ENCODE measurements at regions not wholly inside any gene's neighbourhood (a gene's known extent, or its start where the extent isn't known, plus 50 kb on each side); places are given as distances from the start of the nearest gene placed in this dataset.

- H3K27me3 ChIP-seq (replicated peaks in 1 of 7) = no peaks in the 10 kb centered on the region
- no peak overlapping the region for H3K4me3 ChIP-seq
- peak overlapping the region in 6 of 8 donors; percentile 2 to 71 (median 56) for H3K27ac ChIP-seq
- no peaks in the 10 kb centered on the region for H3K4me1 ChIP-seq
- no peaks in the 10 kb centered on the region for H3K36me3 ChIP-seq
- DNase-seq = no peak
- no peak for TF ChIP-seq CTCF (IDR thresholded peaks at IDR 0.05 in 8 of 11, conservative IDR thresholded peaks at IDR 0.05 in 3 of 11)
- no peak for TF ChIP-seq POLR2A (IDR thresholded peaks at IDR 0.05)
- TF ChIP-seq POLR2AphosphoS5 (IDR thresholded peaks at IDR 0.05) = no peak
- 71 to 85% (median 81%) methylated on average over 1 of the region's 1 CpG for WGBS, 5 donors
- intact Hi-C loops (cut with DNase I; ENCODE audit: low total_unique reads) = no loop called here
- no peaks in the 10 kb centered on the region for H3K9me3 ChIP-seq
These were observed 234.7 kb downstream of the BTG1 start for GRCh38 chr12:91910871-91911388.

- H3K9me3 ChIP-seq = peaks cover 0 to 13% (median 0%) of the 10 kb centered on the region in 8 donors
- H3K4me1 ChIP-seq = no peaks in the 10 kb centered on the region
- intact Hi-C loops (cut with DNase I; ENCODE audit: low total_unique reads) = no loop called here
- no peak for DNase-seq
- no peaks in the 10 kb centered on the region for H3K36me3 ChIP-seq
- no peaks in the 10 kb centered on the region for H3K27me3 ChIP-seq (replicated peaks in 1 of 7)
- H3K4me3 ChIP-seq = no peak overlapping the region
- TF ChIP-seq POLR2A (IDR thresholded peaks at IDR 0.05) = no peak
- no peak for TF ChIP-seq POLR2AphosphoS5 (IDR thresholded peaks at IDR 0.05)
- no peak for TF ChIP-seq CTCF (IDR thresholded peaks at IDR 0.05 in 8 of 11, conservative IDR thresholded peaks at IDR 0.05 in 3 of 11)
- H3K27ac ChIP-seq = no peak overlapping the region
These were observed 242.6 kb downstream of the BTG1 start for GRCh38 chr12:91902860-91903683.

GRCh38 chr12:91901381-91902074 is 244.1 kb downstream of the BTG1 start:
- Histone ChIP-seq H3K4me1 (no peaks in the 10 kb centered on the region), H3K4me3 (no peak overlapping the region), H3K27me3 (replicated peaks in 1 of 7) (no peaks in the 10 kb centered on the region), H3K27ac (no peak overlapping the region), H3K36me3 (no peaks in the 10 kb centered on the region), H3K9me3 (peaks cover 0 to 13% (median 0%) of the 10 kb centered on the region in 8 donors)
- TF ChIP-seq POLR2AphosphoS5 (IDR thresholded peaks at IDR 0.05) (no peak), POLR2A (IDR thresholded peaks at IDR 0.05) (no peak), CTCF (IDR thresholded peaks at IDR 0.05 in 8 of 11, conservative IDR thresholded peaks at IDR 0.05 in 3 of 11) (no peak)
- 82 to 94% (median 86%) methylated on average over 3 of the region's 3 CpGs for WGBS, 5 donors
- intact Hi-C loops (cut with DNase I; ENCODE audit: low total_unique reads) = no loop called here
- no peak for DNase-seq

GRCh38 chr12:91900971-91901370 is 244.7 kb downstream of the BTG1 start:
- Histone ChIP-seq H3K4me1 (no peaks in the 10 kb centered on the region), H3K36me3 (no peaks in the 10 kb centered on the region), H3K27ac (no peak overlapping the region), H3K4me3 (no peak overlapping the region), H3K27me3 (replicated peaks in 1 of 7) (no peaks in the 10 kb centered on the region), H3K9me3 (peaks cover 0 to 13% (median 0%) of the 10 kb centered on the region in 8 donors)
- intact Hi-C loops (cut with DNase I; ENCODE audit: low total_unique reads) = no loop called here
- no peak for DNase-seq
- TF ChIP-seq POLR2AphosphoS5 (IDR thresholded peaks at IDR 0.05) = no peak
- no peak for TF ChIP-seq CTCF (IDR thresholded peaks at IDR 0.05 in 8 of 11, conservative IDR thresholded peaks at IDR 0.05 in 3 of 11)
- no peak for TF ChIP-seq POLR2A (IDR thresholded peaks at IDR 0.05)
